ENCODE measurements at regions not wholly inside any gene's neighbourhood (a gene's known extent, or its start where the extent isn't known, plus 50 kb on each side); places are given as distances from the start of the nearest gene placed in this dataset.

GRCh38 chr10:31595992-31596391 is 277.0 kb downstream of the ZEB1 start:
- no peak for TF ChIP-seq CTCF (IDR thresholded peaks at IDR 0.05)
- no peak for TF ChIP-seq HDAC2 (IDR thresholded peaks at IDR 0.05)
- TF ChIP-seq, protein P1, sequence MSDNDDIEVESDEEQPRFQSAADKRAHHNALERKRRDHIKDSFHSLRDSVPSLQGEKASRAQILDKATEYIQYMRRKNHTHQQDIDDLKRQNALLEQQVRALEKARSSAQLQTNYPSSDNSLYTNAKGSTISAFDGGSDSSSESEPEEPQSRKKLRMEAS (IDR thresholded peaks at IDR 0.05), result no peak
